HG03565 (cell line): ENCODE measurements at regions not wholly inside any gene's neighbourhood (a gene's known extent, or its start where the extent isn't known, plus 50 kb on each side); places are given as distances from the start of the nearest gene placed in this dataset.
A peak's percentile ranks its signal among the peaks of the same experiment; 100 is the strongest.
"Not testable (repeated sequence)": the region's sequence is repeated elsewhere in the genome, so short reads cannot be mapped to it uniquely, and the experiment has no call there.

Source experiments
- ATAC-seq: cut with Tn5 transposase; IDR thresholded peaks from one replicate; pipeline ENCODE4 v1.9.1; 2021; ENCODE audit warnings: mild to moderate bottlenecking, moderate library complexity; ENCODE audit not compliant: unreplicated experiment

DNA sequence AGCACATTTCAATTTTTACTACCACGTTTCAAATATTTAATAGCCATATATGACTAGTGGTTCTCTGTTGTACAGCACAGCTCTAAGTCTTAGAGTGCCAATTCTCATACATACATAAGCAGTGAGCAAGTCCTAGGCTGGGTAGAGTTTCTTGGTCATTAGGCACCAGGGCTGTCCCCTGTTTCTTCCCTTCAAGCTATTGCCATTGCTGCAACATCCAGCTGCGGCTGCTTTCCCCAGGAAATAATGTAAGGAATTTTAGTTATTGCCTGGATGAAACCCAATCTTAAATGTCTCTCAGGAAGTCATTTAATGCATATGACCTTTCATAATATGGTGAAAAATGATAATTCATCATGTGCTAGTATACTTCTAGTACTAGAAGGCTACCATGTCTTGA, 74.1 kb upstream of the PPP3CA start:
- no peak for ATAC-seq

- no peak for ATAC-seq
Observed at GRCh38 chr4:101420661-101421060, 73.3 kb upstream of the PPP3CA start.

GRCh38 chr4:101419336-101420135, 72.2 kb upstream of the PPP3CA start:
- peak; percentile 64 for ATAC-seq

DNA sequence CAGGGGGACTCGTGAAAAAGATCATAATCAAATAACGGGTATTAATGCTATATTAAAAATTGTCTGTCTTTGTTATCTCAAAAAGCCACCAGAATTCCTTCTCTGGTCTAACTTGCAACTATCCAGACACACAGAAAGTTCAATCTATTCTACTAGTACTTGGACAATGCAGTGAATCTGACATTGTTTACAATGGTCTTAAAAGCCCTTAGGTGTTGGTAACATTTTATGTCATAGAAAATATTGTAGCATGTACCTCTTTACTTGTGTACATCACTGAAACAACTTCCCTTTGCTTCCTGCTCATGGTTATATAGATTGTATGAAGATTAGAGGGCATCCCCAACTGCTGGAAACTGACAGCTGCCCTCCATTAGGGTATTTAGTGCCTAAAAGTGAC, 71.1 kb upstream of the PPP3CA start:
- no peak for ATAC-seq

DNA sequence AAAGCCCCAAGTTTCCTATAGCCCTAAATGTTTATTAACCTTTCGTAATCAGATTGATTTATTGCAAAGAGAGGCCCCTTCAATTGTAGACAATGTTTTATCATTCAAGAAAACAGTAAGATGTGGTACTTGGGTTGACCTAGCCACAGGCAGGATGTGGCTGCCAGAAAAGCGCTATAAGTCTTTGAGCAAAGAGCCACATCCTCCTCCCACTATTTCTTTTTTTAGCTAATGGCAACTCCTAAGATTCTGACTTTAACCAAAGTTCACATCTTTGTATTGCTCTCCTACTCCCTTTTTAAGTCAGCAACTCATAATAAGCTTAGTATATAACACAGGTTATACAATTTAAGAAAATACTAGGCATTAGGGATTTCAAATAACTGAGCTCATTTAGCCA, 70.7 kb upstream of the PPP3CA start:
- peak; percentile 74 for ATAC-seq

GRCh38 chr4:101417046-101417445, 69.7 kb upstream of the PPP3CA start:
- ATAC-seq: no peak

DNA sequence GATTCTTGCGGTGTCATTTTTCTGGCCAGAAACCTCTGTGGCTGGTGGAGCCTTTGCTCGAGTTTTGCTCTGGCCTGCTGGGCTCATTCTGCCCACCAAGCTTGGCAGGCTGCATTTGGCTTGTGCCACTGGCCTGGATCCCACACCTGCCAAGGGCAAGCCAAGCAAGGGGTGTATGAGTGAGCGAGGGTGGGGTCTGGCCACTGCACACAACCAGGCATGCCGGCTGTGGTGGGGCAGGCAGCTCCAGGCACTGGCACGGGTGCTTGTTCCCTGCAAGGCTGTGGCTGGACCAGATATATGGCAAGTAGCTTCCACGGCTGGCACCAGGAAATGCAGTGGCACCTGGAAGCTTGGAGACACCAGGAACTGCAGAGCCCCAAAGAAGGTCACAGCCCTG, 68.6 kb upstream of the PPP3CA start:
- ATAC-seq: no peak

- no peak for ATAC-seq
Observed at GRCh38 chr4:101414496-101414895, 67.2 kb upstream of the PPP3CA start.

- ATAC-seq: no peak
Observed at GRCh38 chr4:101411926-101412325, 64.6 kb upstream of the PPP3CA start.

GRCh38 chr4:101411281-101411910, 64.1 kb upstream of the PPP3CA start:
- ATAC-seq: not testable (repeated sequence)

DNA sequence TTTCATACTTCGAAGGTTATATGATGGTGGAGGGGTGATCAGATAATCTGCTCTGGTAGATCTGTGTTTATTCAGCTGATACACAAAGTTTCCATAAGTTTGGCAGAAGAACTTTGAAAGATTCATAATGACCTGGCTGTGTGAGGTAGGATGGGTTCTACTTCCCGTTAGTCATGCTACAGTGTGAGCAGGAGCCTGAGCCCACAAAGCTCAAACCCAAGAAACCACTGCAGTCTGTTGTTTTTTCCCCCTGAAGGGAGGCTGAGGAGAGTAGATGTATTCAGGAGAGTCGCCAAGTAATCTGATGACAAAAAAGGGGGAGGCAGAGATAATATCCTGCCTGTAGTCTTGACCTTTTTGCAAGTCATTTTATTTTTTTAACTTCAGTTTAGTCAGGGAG, 52.8 kb upstream of the PPP3CA start:
- no peak for ATAC-seq

GRCh38 chr4:101398807-101399206, 51.5 kb upstream of the PPP3CA start:
- ATAC-seq: no peak
